GM19240 (cell line): ENCODE measurements at regions not wholly inside any gene's neighbourhood (a gene's known extent, or its start where the extent isn't known, plus 50 kb on each side); places are given as distances from the start of the nearest gene placed in this dataset.

ENCODE experiments used
- DNase-seq: peaks from one replicate; pipeline ENCODE4 v3.0.0; 2011; ENCODE audit warnings: low spot score; ENCODE audit not compliant: insufficient read length

DNA sequence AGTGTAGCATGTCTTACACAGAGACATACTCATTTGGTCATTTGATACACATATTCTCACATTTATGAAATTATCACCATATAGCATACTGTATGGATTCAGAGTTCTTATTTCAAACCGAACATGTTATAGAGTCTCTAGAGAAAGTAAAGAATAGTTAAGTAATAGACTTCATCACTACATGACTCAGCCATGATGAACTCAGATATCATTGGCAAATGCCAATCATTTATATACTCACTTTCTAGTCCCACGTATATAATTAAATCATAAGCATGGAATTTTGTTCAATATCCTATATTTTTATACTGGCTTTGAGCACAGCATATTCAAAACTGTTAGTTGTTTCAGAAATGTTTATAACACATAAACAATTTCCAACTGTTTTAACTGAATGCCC lies 749.9 kb downstream of the HACE1 start:
- DNase-seq = no peak

DNA sequence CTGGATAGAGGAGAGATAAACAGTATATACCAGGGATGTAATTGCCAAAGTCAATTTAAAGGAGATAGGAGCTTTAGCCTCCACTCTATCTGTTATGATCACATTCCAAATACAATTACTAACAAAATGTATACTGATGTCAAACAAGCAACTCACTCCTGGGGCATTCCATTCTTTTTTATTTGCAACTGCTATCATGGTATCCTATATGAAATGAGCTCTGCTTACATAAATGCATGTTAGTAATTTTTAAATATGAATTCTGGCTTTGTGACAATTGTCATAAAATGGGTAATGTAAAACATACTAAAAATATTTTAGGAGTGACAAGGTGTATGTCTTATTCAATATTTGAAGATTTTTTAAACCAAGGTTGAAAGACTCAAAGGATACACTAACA lies 751.1 kb downstream of the HACE1 start:
- no peak for DNase-seq

DNA sequence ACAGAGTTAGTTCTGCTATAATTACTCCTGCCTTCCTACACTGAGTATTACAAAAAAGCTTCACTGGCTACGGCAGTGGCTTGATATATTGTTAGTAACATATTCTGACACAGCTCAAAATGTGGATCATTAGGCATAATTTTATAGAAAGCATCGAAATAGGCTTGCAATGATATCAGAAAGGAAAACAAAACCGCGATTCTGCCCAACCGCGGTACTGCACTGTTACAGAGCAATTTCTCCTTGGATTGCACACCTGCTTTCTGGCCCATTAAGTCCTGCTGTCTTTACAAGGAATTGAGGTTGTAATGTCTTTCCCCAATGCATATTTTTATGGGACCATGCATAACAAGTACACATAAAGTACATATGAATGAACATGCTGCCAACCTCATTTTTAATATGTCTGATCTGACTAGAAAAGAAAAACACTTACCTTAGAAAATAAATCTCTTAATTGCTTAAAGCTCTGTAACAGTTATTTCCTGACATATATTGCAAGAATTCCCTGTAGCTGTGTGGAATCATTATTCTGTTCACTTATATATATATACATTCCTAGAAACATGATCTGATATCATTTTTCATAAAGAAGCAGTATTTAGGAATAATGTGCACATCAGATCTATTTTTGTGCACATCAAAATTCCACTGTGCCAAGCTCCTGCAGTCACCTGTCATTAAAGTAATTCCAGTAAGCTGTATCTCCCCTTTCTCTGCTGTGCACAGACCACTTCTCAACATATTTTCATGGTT lies 763.9 kb downstream of the HACE1 start:
- no peak for DNase-seq

DNA sequence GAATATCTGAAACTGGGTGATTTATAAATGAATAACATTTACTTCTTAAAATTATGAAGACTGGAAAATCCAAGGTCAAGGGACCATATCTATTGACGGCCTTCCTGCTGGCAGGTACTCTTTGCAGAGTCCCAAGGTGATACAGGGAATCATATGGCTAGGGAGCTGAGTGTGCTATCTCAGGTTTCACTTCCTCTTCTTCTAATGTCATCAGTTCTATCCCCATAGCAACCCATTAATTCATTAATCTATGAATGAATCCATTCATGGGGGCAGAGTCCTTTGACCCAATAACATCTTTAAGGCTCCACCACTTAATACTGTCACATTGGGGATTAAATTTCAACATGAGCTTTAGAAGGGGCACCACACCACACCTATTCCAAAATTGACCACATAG lies 772.0 kb downstream of the HACE1 start:
- no peak for DNase-seq

GRCh38 chr6:104068281-104068680 lies 791.4 kb downstream of the HACE1 start:
- no peak for DNase-seq

- no peak for DNase-seq
Measured at GRCh38 chr6:104064876-104065275, 794.8 kb downstream of the HACE1 start.

GRCh38 chr6:104050455-104050854 lies 809.3 kb downstream of the HACE1 start:
- no peak for DNase-seq

GRCh38 chr6:104046426-104046825 lies 813.3 kb downstream of the HACE1 start:
- no peak for DNase-seq

- no peak for DNase-seq
Measured at GRCh38 chr6:104031346-104031745, 828.4 kb downstream of the HACE1 start.

- DNase-seq = no peak
Measured at GRCh38 chr6:104022126-104022525, 837.6 kb downstream of the HACE1 start.

- DNase-seq = no peak
Measured at GRCh38 chr6:104019075-104019753, 840.5 kb downstream of the HACE1 start.

GRCh38 chr6:104017410-104018381 lies 842.0 kb downstream of the HACE1 start:
- no peak for DNase-seq

DNA sequence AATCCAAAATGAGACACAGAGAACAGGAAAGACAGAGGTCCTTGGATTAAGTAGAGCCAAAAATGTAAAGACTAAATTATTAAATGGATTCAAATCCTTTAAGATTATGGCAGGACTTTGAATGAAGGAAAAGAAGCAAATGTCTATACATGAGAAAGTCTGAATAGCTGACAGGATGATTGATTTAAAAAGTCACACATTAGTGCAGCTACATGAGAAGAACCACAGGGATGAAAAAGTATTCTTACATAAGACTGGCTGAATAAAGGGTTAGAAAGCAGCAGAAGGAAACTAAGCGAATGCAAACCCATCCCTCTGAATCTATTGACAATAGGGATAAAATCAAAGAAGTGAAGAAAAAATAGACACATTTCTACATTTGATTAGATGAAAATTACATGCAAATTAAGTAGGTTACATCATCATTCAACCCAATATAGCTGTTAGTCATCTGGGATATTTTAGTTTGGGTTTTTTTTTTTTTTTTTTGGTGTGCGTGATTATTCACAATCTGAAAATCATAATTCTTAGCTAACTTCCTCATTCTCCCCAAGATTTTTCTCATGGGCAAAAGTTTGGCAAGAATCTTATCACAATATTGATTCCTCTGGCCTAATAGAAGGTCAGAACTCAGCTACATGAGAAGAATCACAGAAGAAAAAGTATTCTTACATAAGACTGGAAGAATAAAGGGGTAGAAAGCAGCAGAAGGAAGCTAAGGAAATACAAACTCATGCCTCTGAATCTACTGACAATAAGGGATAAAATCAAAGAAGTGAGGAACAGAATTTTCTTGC lies 845.4 kb downstream of the HACE1 start:
- DNase-seq = no peak

- DNase-seq = no peak
Measured at GRCh38 chr6:104013312-104013971, 846.3 kb downstream of the HACE1 start.

GRCh38 chr6:104010897-104011296 lies 848.8 kb downstream of the HACE1 start:
- DNase-seq = no peak

DNA sequence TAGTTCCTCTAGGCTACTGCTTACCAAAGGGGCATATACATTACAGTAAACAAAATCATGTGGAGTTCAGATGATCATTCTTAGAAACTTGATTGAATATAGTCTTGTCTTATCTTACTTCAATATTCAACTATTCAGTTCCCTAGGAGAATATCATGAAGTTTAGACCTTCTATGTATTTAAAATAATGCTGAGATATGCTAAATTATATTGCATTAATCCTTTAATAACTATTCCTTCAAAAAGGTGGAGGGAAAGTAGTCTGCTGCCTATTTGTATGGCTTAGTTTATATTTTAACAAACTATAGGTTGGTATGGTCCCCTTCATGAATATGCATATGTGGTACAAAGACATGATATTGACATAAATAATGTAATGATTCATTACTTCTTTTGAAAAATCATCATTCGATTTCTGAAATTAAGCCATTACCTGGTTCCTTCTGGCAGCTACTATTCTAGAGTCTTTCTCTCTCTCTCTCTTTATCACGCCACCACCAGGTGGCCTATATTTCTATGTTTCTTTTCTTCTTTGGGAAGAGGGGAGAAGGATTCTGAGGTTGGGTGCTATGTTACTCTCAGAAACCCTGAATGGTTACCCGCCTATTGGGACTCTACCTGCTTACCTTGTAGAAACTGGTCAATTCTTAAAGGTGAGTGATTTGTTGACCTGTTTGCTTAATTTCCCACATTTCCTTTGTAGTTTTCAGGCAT lies 855.8 kb downstream of the HACE1 start:
- DNase-seq = no peak

- DNase-seq = no peak
Measured at GRCh38 chr6:103995571-103995970, 864.1 kb downstream of the HACE1 start.

GRCh38 chr6:103983860-103984259 lies 875.9 kb downstream of the HACE1 start:
- DNase-seq = no peak

- no peak for DNase-seq
Measured at GRCh38 chr6:103983011-103983410, 876.7 kb downstream of the HACE1 start.

DNA sequence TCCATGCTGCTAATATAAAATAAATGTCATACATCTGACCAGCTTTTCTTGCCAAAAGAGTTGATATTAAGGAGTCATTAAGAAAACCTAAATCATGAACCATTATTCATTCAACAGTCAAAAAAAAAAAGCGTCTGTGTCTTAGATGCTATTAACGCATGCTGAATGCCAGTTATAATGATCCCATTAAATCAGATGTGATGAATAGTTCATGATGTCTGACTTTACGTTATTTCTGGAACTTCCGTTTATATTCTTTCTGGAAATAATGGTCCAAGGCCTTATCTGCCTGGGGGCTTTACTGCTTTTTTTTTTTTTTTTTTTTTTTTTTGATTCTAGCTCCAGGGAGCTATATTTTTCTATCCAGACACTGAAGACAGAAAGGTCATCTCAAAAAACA lies 877.1 kb downstream of the HACE1 start:
- no peak for DNase-seq
